Fibroblast of lung (primary cell): ENCODE measurements at regions not wholly inside any gene's neighbourhood (a gene's known extent, or its start where the extent isn't known, plus 50 kb on each side); places are given as distances from the start of the nearest gene placed in this dataset.

Experiments
- DNase-seq, 2 donors: peaks; one replicate each; pipeline versions ENCODE4 v3.0.0 to v3.0.0-alpha.2; 2010; ENCODE audit warnings: low read depth in 2 of 2
- H2AFZ ChIP-seq: 2 replicates; pipeline ENCODE4 v1.5.1; 2012; ENCODE audit warnings: low read length, control low read depth, inconsistent platforms
- H3K27ac ChIP-seq: 2 replicates; pipeline ENCODE4 v1.5.1; 2011; ENCODE audit warnings: low read length, control low read depth; ENCODE audit not compliant: insufficient read depth
- H3K27me3 ChIP-seq: 2 replicates; pipeline ENCODE4 v1.5.1; 2011; ENCODE audit warnings: mild to moderate bottlenecking, low read length; ENCODE audit not compliant: control insufficient read depth, insufficient read depth
- H3K36me3 ChIP-seq: 2 replicates; pipeline ENCODE4 v1.5.1; 2011; ENCODE audit warnings: low read length; ENCODE audit not compliant: control insufficient read depth, insufficient read depth
- H3K4me1 ChIP-seq: 2 replicates; pipeline ENCODE4 v1.5.1; 2011; ENCODE audit warnings: low read length; ENCODE audit not compliant: control insufficient read depth, insufficient read depth; ENCODE audit errors: extremely low read depth
- H3K4me2 ChIP-seq: 2 replicates; pipeline ENCODE4 v1.5.1; 2011; ENCODE audit warnings: low read length, control low read depth; ENCODE audit not compliant: insufficient read depth; ENCODE audit errors: extremely low read depth
- H3K4me3 ChIP-seq, 4 experiments: fragments of 200-600 bp in 1 of 4; sonication (generic) in 1 of 4; replicated peaks in 1 of 4; 2 replicates each; pipeline ENCODE4 v1.5.1; 2011 to 2016; ENCODE audit warnings: low read length in 4 of 4, low read depth in 3 of 4, mild to moderate bottlenecking in 3 of 4, control low read depth in 2 of 4, inconsistent platforms in 1 of 4, mixed read lengths in 1 of 4; ENCODE audit not compliant: insufficient read depth in 1 of 4; ENCODE audit errors: control extremely low read depth in 1 of 4
- H3K79me2 ChIP-seq: 2 replicates; pipeline ENCODE4 v1.5.1; 2012; ENCODE audit warnings: mild to moderate bottlenecking, low read length, inconsistent platforms; ENCODE audit not compliant: control insufficient read depth, insufficient read depth
- H3K9ac ChIP-seq: 2 replicates; pipeline ENCODE4 v1.5.1; 2011; ENCODE audit warnings: mild to moderate bottlenecking, low read length, control low read depth; ENCODE audit not compliant: insufficient read depth
- H3K9me3 ChIP-seq: 2 replicates; pipeline ENCODE4 v1.5.1; 2012; ENCODE audit warnings: low read depth, low read length; ENCODE audit not compliant: control insufficient read depth, insufficient read depth
- H4K20me1 ChIP-seq: 2 replicates; pipeline ENCODE4 v1.5.1; 2011; ENCODE audit warnings: low read length; ENCODE audit not compliant: control insufficient read depth, insufficient read depth; ENCODE audit errors: extremely low read depth
- EZH2 ChIP-seq: IDR thresholded peaks from 2 replicates; pipeline ENCODE4 v1.5.1; 2012; ENCODE audit warnings: low read length, control low read depth, mild to moderate bottlenecking; ENCODE audit errors: missing control alignments
- TF ChIP-seq, protein P1 (sequence below), 2 donors: IDR thresholded peaks in 1 of 2; conservative IDR thresholded peaks in 1 of 2; 1 replicate in 1 of 2; 2 replicates in 1 of 2; pipeline ENCODE4 v1.5.1; 2011 to 2012; ENCODE audit warnings: low read length in 2 of 2, control low read depth in 1 of 2, inconsistent platforms in 1 of 2, low read depth in 1 of 2, mild to moderate bottlenecking in 1 of 2

DNA sequence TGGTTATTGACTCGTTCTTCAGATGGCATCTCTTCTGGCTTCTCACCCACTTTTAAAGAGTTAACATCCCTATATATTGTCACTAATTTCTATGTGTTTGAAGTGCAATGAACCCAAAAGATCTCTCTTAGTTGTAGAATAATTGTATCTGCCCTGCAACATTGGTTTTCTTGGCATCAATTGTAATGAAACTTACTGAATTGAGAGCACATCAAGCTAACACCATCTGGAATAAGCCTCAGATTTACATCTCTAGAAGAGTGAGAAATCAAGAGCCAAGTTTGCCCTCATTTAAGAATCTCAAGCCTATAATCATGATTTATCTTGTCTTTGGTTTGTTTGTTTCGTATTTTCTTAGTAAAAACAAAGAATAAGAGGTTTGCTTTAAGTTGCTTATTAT is 372.6 kb upstream of the LRRC7 start:
- no peaks in the 10 kb centered on the region for H4K20me1 ChIP-seq
- no peak for TF ChIP-seq EZH2
- H3K27me3 ChIP-seq = no peaks in the 10 kb centered on the region

DNA sequence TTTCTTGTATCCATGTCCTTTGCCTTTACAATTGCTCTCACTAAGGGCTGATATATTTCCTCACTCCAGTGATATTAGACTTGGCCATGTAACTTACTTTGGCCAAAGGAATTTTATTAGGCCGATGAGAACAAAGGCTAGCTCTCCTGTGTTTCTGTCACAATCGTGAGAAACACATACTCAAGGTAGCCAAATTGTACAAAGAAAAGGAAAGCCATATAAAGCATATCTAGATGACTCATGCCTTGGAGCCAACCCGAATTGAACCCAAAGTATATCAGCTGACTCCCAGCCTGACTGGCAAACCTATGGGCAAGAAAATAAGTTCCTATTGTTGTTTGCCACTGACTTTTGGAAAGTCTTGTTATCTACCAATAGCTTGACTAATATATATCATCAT is 371.7 kb upstream of the LRRC7 start:
- Histone ChIP-seq H3K4me1 (no peaks in the 10 kb centered on the region), H3K4me3 (no peak overlapping the region), H3K27ac (no peak overlapping the region), H3K9ac (no peak overlapping the region), H3K4me2 (no peak overlapping the region), H3K9me3 (no peaks in the 10 kb centered on the region), H3K36me3 (no peaks in the 10 kb centered on the region), H3K79me2 (no peaks in the 10 kb centered on the region), H3K27me3 (no peaks in the 10 kb centered on the region), H2AFZ (no peak overlapping the region), H4K20me1 (no peaks in the 10 kb centered on the region)
- TF ChIP-seq EZH2 = no peak
- TF ChIP-seq, protein P1, sequence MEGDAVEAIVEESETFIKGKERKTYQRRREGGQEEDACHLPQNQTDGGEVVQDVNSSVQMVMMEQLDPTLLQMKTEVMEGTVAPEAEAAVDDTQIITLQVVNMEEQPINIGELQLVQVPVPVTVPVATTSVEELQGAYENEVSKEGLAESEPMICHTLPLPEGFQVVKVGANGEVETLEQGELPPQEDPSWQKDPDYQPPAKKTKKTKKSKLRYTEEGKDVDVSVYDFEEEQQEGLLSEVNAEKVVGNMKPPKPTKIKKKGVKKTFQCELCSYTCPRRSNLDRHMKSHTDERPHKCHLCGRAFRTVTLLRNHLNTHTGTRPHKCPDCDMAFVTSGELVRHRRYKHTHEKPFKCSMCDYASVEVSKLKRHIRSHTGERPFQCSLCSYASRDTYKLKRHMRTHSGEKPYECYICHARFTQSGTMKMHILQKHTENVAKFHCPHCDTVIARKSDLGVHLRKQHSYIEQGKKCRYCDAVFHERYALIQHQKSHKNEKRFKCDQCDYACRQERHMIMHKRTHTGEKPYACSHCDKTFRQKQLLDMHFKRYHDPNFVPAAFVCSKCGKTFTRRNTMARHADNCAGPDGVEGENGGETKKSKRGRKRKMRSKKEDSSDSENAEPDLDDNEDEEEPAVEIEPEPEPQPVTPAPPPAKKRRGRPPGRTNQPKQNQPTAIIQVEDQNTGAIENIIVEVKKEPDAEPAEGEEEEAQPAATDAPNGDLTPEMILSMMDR (conservative IDR thresholded peaks at IDR 0.05 in 1 of 2, IDR thresholded peaks at IDR 0.05 in 1 of 2; ENCODE audit: low read depth in 1 of 2, low read length in 2 of 2) = no peak
- DNase-seq = no peak

More for the DNA sequence above, 372.6 kb upstream of the LRRC7 start:
- DNase-seq = no peak
- no peaks in the 10 kb centered on the region for H3K36me3 ChIP-seq
- no peak overlapping the region for H3K27ac ChIP-seq
- no peaks in the 10 kb centered on the region for H3K79me2 ChIP-seq
- no peaks in the 10 kb centered on the region for H3K4me1 ChIP-seq
- H3K9ac ChIP-seq = no peak overlapping the region
- no peak overlapping the region for H2AFZ ChIP-seq
- no peak overlapping the region for H3K4me3 ChIP-seq
- no peaks in the 10 kb centered on the region for H3K9me3 ChIP-seq
- H3K4me2 ChIP-seq = no peak overlapping the region

DNA sequence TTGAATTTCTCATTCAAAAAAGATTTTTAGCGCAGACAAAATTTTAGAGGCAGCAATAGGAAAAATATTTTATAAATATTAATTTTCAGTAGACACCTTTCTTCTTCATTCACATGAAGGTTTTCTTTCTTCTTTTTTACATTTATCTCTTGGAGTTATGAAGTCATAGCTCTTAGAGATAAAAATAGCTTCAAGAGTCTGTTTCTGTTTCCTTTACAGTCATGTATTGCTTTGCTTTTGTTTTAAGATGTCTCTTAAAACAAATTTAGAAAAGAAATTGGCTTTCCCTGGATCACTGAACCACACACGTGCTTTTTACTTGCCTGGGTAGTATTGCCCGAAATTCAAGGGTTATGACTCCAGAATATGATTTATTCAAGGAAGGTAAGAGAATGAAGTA is 369.9 kb upstream of the LRRC7 start:
- H2AFZ ChIP-seq = no peak overlapping the region
- no peaks in the 10 kb centered on the region for H4K20me1 ChIP-seq
- no peaks in the 10 kb centered on the region for H3K36me3 ChIP-seq
- H3K4me1 ChIP-seq = no peaks in the 10 kb centered on the region
- no peak overlapping the region for H3K27ac ChIP-seq
- no peak overlapping the region for H3K4me3 ChIP-seq
- no peak overlapping the region for H3K4me2 ChIP-seq
- no peaks in the 10 kb centered on the region for H3K27me3 ChIP-seq
- no peak for DNase-seq
- no peak overlapping the region for H3K9ac ChIP-seq
- no peaks in the 10 kb centered on the region for H3K79me2 ChIP-seq
- no peak for TF ChIP-seq EZH2
- TF ChIP-seq, protein P1 (conservative IDR thresholded peaks at IDR 0.05 in 1 of 2, IDR thresholded peaks at IDR 0.05 in 1 of 2; ENCODE audit: low read depth in 1 of 2, low read length in 2 of 2) = no peak
- no peaks in the 10 kb centered on the region for H3K9me3 ChIP-seq
